GM23338 (cell line): ENCODE measurements at regions not wholly inside any gene's neighbourhood (a gene's known extent, or its start where the extent isn't known, plus 50 kb on each side); places are given as distances from the start of the nearest gene placed in this dataset.

Experiments
- ATAC-seq: fragments of 200-7000 bp; cut with Tn5 transposase; 3 replicates; pipeline ENCODE4 v1.9.1; 2020
- DNase-seq: peaks from one replicate; pipeline ENCODE4 v3.0.0-alpha.2; 2015; ENCODE audit warnings: low spot score
- H2AFZ ChIP-seq: fragments of 200-600 bp; sonication (generic); 2 replicates; pipeline ENCODE4 v1.8.0; 2016; ENCODE audit warnings: antibody characterized with exemption, mild to moderate bottlenecking, moderate library complexity
- H3F3A ChIP-seq: fragments of 200-600 bp; sonication (generic); replicated peaks from 2 replicates; pipeline ENCODE4 v1.8.0; 2017; ENCODE audit warnings: antibody characterized with exemption, mixed run types, low read depth
- H3K27ac ChIP-seq: fragments of 200-600 bp; sonication (generic); 2 replicates; pipeline ENCODE4 v1.6.1; 2016; ENCODE audit warnings: low read depth
- H3K27me3 ChIP-seq: fragments of 200-600 bp; sonication (generic); 2 replicates; pipeline ENCODE4 v1.8.0; 2016; ENCODE audit warnings: mild to moderate bottlenecking, mixed run types, moderate library complexity; ENCODE audit not compliant: insufficient read depth
- H3K36me3 ChIP-seq: fragments of 200-600 bp; sonication (generic); 2 replicates; pipeline ENCODE4 v1.8.0; 2016; ENCODE audit warnings: mild to moderate bottlenecking; ENCODE audit not compliant: insufficient read depth
- H3K4me1 ChIP-seq: fragments of 200-600 bp; sonication (generic); 2 replicates; pipeline ENCODE4 v1.8.0; 2016; ENCODE audit warnings: mild to moderate bottlenecking, moderate library complexity; ENCODE audit not compliant: insufficient read depth
- H3K4me2 ChIP-seq: fragments of 200-600 bp; sonication (generic); 2 replicates; pipeline ENCODE4 v1.7.1; 2017; ENCODE audit warnings: mixed run types
- H3K4me3 ChIP-seq: fragments of 200-600 bp; sonication (generic); 2 replicates; pipeline ENCODE4 v1.6.1; 2016; ENCODE audit warnings: mixed run types
- H3K79me2 ChIP-seq: fragments of 200-600 bp; sonication (generic); replicated peaks from 2 replicates; pipeline ENCODE4 v1.8.0; 2017; ENCODE audit warnings: mild to moderate bottlenecking; ENCODE audit not compliant: insufficient read depth
- H3K9me2 ChIP-seq: fragments of 200-600 bp; sonication (generic); 2 replicates; pipeline ENCODE4 v1.8.0; 2017; ENCODE audit not compliant: insufficient read depth
- H4K20me1 ChIP-seq: fragments of 200-600 bp; sonication (generic); replicated peaks from 2 replicates; pipeline ENCODE4 v1.8.0; 2017; ENCODE audit warnings: mild to moderate bottlenecking; ENCODE audit not compliant: insufficient read depth
- H3K27ac Mint-ChIP-seq: 2 replicates; pipeline ENCODE4 v1.8.0; 2020; ENCODE audit warnings: inconsistent platforms, mild to moderate bottlenecking, moderate library complexity, mixed read lengths
- H3K27me3 Mint-ChIP-seq: 3 replicates; pipeline ENCODE4 v1.8.0; 2022; ENCODE audit warnings: low read depth, mild to moderate bottlenecking, moderate library complexity, mixed read lengths, inconsistent platforms; ENCODE audit not compliant: insufficient read depth, poor library complexity
- H3K36me3 Mint-ChIP-seq: 3 replicates; pipeline ENCODE4 v1.8.0; 2021; ENCODE audit warnings: low read depth, mild to moderate bottlenecking, inconsistent platforms, moderate library complexity, mixed read lengths
- H3K4me1 Mint-ChIP-seq: 3 replicates; pipeline ENCODE4 v1.8.0; 2020; ENCODE audit warnings: mild to moderate bottlenecking, inconsistent platforms, mixed read lengths
- H3K4me3 Mint-ChIP-seq: 3 replicates; pipeline ENCODE4 v1.8.0; 2021; ENCODE audit warnings: moderate library complexity, mild to moderate bottlenecking, inconsistent platforms, mixed read lengths
- H3K9me3 Mint-ChIP-seq: 3 replicates; pipeline ENCODE4 v1.8.0; 2020; ENCODE audit warnings: moderate library complexity, mild to moderate bottlenecking, inconsistent platforms, mixed read lengths
- CREB1 ChIP-seq: fragments of 250-450 bp; sonication (Bioruptor Pico); IDR thresholded peaks from 2 replicates; pipeline ENCODE4 v1.5.0; 2020; ENCODE audit warnings: low read depth, mild to moderate bottlenecking, moderate library complexity
- EZH2 ChIP-seq: fragments of 200-600 bp; sonication (generic); IDR thresholded peaks from one replicate; pipeline ENCODE4 v1.8.0; 2017; ENCODE audit warnings: antibody characterized with exemption, mild to moderate bottlenecking, low read depth; ENCODE audit not compliant: unreplicated experiment
- EZH2phosphoT487 ChIP-seq: fragments of 200-600 bp; sonication (generic); IDR thresholded peaks from one replicate; pipeline ENCODE4 v1.8.1; 2018; ENCODE audit warnings: antibody characterized with exemption; ENCODE audit not compliant: unreplicated experiment
- JUNB ChIP-seq: IDR thresholded peaks from one replicate; pipeline ENCODE4 v1.6.1; 2016; ENCODE audit warnings: antibody characterized with exemption; ENCODE audit not compliant: unreplicated experiment
- NANOG ChIP-seq: IDR thresholded peaks from 2 replicates; pipeline ENCODE4 v1.6.1; 2016; ENCODE audit warnings: antibody characterized with exemption, borderline replicate concordance
- POLR2AphosphoS5 ChIP-seq: IDR thresholded peaks from 2 replicates; pipeline ENCODE4 v1.6.1; 2016; ENCODE audit warnings: antibody characterized with exemption, low read depth
- STAT1 ChIP-seq: IDR thresholded peaks from one replicate; pipeline ENCODE4 v1.6.1; 2016; ENCODE audit warnings: antibody characterized with exemption; ENCODE audit not compliant: unreplicated experiment
- ZNF114 ChIP-seq: fragments of 250-450 bp; sonication (Bioruptor Pico); IDR thresholded peaks from 2 replicates; pipeline ENCODE4 v1.5.0; 2020; ENCODE audit warnings: mild to moderate bottlenecking, moderate library complexity
- ZNF331 ChIP-seq: fragments of 250-450 bp; sonication (Bioruptor Pico); IDR thresholded peaks from 2 replicates; pipeline ENCODE4 v1.5.0; 2020; ENCODE audit warnings: low read depth, mild to moderate bottlenecking, moderate library complexity
- TF ChIP-seq, protein P1 (sequence below): fragments of 250-450 bp; sonication (Bioruptor Pico); IDR thresholded peaks from 2 replicates; pipeline ENCODE4 v1.5.0; 2020; ENCODE audit warnings: mild to moderate bottlenecking, moderate library complexity
- TF ChIP-seq, protein P2 (sequence below): IDR thresholded peaks from 2 replicates; pipeline ENCODE4 v1.6.1; 2016; ENCODE audit warnings: antibody characterized with exemption
- TF ChIP-seq, protein P3 (sequence below): IDR thresholded peaks from one replicate; pipeline ENCODE4 v1.6.1; 2018; ENCODE audit warnings: antibody characterized with exemption; ENCODE audit not compliant: unreplicated experiment
- TF ChIP-seq, protein P4 (sequence below), 2 experiments: fragments of 200-600 bp in 1 of 2; sonication (generic) in 1 of 2; conservative IDR thresholded peaks; 2 replicates each; pipeline versions ENCODE4 v1.5.1 to v1.6.1; 2016 to 2017; ENCODE audit warnings: antibody characterized with exemption in 2 of 2, low read depth in 2 of 2, mild to moderate bottlenecking in 2 of 2, moderate library complexity in 1 of 2

DNA sequence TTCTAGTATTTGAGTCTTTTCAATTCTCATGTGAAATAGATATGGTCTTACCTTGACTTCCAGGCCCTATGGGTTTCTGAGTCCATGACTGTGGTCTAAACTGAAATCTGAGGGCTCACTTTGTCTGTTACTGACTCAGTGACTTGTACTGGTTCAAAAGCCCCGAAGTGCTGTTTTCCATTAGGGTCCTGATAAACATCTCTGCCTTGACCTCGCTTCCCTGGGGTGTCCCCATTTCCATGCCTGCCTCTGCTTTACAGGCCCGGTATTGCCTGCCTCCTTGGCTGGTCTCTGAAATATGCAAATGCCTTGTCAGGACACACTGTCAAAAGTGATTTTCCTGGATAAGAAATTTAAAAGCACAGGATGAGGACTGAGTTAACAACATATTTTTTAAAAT, 538.8 kb downstream of the SOCS6 start:
- no peak overlapping the region for H3K4me2 ChIP-seq
- peaks cover 4% of the 10 kb centered on the region for H3K27me3 Mint-ChIP-seq
- H3K4me3 Mint-ChIP-seq = no peak overlapping the region
- no peaks in the 10 kb centered on the region for H3K27me3 ChIP-seq
- H3K27ac Mint-ChIP-seq = no peak overlapping the region
- TF ChIP-seq NANOG = no peak
- TF ChIP-seq, protein P1, sequence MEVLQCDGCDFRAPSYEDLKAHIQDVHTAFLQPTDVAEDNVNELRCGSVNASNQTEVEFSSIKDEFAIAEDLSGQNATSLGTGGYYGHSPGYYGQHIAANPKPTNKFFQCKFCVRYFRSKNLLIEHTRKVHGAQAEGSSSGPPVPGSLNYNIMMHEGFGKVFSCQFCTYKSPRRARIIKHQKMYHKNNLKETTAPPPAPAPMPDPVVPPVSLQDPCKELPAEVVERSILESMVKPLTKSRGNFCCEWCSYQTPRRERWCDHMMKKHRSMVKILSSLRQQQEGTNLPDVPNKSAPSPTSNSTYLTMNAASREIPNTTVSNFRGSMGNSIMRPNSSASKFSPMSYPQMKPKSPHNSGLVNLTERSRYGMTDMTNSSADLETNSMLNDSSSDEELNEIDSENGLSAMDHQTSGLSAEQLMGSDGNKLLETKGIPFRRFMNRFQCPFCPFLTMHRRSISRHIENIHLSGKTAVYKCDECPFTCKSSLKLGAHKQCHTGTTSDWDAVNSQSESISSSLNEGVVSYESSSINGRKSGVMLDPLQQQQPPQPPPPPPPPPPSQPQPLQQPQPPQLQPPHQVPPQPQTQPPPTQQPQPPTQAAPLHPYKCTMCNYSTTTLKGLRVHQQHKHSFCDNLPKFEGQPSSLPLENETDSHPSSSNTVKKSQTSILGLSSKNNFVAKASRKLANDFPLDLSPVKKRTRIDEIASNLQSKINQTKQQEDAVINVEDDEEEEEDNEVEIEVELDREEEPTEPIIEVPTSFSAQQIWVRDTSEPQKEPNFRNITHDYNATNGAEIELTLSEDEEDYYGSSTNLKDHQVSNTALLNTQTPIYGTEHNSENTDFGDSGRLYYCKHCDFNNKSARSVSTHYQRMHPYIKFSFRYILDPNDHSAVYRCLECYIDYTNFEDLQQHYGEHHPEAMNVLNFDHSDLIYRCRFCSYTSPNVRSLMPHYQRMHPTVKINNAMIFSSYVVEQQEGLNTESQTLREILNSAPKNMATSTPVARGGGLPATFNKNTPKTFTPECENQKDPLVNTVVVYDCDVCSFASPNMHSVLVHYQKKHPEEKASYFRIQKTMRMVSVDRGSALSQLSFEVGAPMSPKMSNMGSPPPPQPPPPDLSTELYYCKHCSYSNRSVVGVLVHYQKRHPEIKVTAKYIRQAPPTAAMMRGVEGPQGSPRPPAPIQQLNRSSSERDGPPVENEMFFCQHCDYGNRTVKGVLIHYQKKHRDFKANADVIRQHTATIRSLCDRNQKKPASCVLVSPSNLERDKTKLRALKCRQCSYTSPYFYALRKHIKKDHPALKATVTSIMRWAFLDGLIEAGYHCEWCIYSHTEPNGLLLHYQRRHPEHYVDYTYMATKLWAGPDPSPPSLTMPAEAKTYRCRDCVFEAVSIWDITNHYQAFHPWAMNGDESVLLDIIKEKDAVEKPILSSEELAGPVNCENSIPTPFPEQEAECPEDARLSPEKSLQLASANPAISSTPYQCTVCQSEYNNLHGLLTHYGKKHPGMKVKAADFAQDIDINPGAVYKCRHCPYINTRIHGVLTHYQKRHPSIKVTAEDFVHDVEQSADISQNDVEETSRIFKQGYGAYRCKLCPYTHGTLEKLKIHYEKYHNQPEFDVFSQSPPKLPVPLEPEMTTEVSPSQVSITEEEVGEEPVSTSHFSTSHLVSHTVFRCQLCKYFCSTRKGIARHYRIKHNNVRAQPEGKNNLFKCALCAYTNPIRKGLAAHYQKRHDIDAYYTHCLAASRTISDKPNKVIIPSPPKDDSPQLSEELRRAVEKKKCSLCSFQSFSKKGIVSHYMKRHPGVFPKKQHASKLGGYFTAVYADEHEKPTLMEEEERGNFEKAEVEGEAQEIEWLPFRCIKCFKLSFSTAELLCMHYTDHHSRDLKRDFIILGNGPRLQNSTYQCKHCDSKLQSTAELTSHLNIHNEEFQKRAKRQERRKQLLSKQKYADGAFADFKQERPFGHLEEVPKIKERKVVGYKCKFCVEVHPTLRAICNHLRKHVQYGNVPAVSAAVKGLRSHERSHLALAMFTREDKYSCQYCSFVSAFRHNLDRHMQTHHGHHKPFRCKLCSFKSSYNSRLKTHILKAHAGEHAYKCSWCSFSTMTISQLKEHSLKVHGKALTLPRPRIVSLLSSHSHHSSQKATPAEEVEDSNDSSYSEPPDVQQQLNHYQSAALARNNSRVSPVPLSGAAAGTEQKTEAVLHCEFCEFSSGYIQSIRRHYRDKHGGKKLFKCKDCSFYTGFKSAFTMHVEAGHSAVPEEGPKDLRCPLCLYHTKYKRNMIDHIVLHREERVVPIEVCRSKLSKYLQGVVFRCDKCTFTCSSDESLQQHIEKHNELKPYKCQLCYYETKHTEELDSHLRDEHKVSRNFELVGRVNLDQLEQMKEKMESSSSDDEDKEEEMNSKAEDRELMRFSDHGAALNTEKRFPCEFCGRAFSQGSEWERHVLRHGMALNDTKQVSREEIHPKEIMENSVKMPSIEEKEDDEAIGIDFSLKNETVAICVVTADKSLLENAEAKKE (CRISPR knock-in tag) = no peak
- TF ChIP-seq JUNB = no peak
- TF ChIP-seq POLR2AphosphoS5 = no peak
- TF ChIP-seq EZH2phosphoT487 = no peak
- TF ChIP-seq, protein P2, sequence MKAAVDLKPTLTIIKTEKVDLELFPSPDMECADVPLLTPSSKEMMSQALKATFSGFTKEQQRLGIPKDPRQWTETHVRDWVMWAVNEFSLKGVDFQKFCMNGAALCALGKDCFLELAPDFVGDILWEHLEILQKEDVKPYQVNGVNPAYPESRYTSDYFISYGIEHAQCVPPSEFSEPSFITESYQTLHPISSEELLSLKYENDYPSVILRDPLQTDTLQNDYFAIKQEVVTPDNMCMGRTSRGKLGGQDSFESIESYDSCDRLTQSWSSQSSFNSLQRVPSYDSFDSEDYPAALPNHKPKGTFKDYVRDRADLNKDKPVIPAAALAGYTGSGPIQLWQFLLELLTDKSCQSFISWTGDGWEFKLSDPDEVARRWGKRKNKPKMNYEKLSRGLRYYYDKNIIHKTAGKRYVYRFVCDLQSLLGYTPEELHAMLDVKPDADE = no peak
- no peak for TF ChIP-seq ZNF114 (CRISPR knock-in tag)
- TF ChIP-seq ZNF331 (CRISPR knock-in tag) = no peak
- TF ChIP-seq, protein P3, sequence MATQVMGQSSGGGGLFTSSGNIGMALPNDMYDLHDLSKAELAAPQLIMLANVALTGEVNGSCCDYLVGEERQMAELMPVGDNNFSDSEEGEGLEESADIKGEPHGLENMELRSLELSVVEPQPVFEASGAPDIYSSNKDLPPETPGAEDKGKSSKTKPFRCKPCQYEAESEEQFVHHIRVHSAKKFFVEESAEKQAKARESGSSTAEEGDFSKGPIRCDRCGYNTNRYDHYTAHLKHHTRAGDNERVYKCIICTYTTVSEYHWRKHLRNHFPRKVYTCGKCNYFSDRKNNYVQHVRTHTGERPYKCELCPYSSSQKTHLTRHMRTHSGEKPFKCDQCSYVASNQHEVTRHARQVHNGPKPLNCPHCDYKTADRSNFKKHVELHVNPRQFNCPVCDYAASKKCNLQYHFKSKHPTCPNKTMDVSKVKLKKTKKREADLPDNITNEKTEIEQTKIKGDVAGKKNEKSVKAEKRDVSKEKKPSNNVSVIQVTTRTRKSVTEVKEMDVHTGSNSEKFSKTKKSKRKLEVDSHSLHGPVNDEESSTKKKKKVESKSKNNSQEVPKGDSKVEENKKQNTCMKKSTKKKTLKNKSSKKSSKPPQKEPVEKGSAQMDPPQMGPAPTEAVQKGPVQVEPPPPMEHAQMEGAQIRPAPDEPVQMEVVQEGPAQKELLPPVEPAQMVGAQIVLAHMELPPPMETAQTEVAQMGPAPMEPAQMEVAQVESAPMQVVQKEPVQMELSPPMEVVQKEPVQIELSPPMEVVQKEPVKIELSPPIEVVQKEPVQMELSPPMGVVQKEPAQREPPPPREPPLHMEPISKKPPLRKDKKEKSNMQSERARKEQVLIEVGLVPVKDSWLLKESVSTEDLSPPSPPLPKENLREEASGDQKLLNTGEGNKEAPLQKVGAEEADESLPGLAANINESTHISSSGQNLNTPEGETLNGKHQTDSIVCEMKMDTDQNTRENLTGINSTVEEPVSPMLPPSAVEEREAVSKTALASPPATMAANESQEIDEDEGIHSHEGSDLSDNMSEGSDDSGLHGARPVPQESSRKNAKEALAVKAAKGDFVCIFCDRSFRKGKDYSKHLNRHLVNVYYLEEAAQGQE = no peak
- TF ChIP-seq, protein P4, sequence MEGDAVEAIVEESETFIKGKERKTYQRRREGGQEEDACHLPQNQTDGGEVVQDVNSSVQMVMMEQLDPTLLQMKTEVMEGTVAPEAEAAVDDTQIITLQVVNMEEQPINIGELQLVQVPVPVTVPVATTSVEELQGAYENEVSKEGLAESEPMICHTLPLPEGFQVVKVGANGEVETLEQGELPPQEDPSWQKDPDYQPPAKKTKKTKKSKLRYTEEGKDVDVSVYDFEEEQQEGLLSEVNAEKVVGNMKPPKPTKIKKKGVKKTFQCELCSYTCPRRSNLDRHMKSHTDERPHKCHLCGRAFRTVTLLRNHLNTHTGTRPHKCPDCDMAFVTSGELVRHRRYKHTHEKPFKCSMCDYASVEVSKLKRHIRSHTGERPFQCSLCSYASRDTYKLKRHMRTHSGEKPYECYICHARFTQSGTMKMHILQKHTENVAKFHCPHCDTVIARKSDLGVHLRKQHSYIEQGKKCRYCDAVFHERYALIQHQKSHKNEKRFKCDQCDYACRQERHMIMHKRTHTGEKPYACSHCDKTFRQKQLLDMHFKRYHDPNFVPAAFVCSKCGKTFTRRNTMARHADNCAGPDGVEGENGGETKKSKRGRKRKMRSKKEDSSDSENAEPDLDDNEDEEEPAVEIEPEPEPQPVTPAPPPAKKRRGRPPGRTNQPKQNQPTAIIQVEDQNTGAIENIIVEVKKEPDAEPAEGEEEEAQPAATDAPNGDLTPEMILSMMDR (conservative IDR thresholded peaks at IDR 0.05; ENCODE audit: low read depth in 2 of 2) = no peak
- no peak for TF ChIP-seq EZH2
- TF ChIP-seq CREB1 (CRISPR knock-in tag) = no peak
- TF ChIP-seq STAT1 = no peak
- ATAC-seq = no peak
- H3K27ac ChIP-seq = no peak overlapping the region
- no peaks in the 10 kb centered on the region for H3K79me2 ChIP-seq
- DNase-seq = no peak
- H4K20me1 ChIP-seq = no peaks in the 10 kb centered on the region
- H3K9me2 ChIP-seq = no peaks in the 10 kb centered on the region
- peaks cover 31% of the 10 kb centered on the region; the same call in 2 of the 3 replicates for H3K36me3 Mint-ChIP-seq
- no peak overlapping the region for H3K4me3 ChIP-seq
- no peaks in the 10 kb centered on the region for H3K4me1 ChIP-seq
- peaks cover 90% of the 10 kb centered on the region for H3K9me3 Mint-ChIP-seq
- no peaks in the 10 kb centered on the region for H3K4me1 Mint-ChIP-seq
- no peaks in the 10 kb centered on the region; the same call in 1 of the 2 replicates for H3K36me3 ChIP-seq
- H2AFZ ChIP-seq = no peak overlapping the region
- no peaks in the 10 kb centered on the region for H3F3A ChIP-seq
